ENCODE measurements at regions not wholly inside any gene's neighbourhood (a gene's known extent, or its start where the extent isn't known, plus 50 kb on each side); places are given as distances from the start of the nearest gene placed in this dataset.

GRCh38 chr9:27671636-27672035 is 98.4 kb upstream of the C9orf72 start:
- TF ChIP-seq, protein P1, sequence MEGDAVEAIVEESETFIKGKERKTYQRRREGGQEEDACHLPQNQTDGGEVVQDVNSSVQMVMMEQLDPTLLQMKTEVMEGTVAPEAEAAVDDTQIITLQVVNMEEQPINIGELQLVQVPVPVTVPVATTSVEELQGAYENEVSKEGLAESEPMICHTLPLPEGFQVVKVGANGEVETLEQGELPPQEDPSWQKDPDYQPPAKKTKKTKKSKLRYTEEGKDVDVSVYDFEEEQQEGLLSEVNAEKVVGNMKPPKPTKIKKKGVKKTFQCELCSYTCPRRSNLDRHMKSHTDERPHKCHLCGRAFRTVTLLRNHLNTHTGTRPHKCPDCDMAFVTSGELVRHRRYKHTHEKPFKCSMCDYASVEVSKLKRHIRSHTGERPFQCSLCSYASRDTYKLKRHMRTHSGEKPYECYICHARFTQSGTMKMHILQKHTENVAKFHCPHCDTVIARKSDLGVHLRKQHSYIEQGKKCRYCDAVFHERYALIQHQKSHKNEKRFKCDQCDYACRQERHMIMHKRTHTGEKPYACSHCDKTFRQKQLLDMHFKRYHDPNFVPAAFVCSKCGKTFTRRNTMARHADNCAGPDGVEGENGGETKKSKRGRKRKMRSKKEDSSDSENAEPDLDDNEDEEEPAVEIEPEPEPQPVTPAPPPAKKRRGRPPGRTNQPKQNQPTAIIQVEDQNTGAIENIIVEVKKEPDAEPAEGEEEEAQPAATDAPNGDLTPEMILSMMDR (conservative IDR thresholded peaks at IDR 0.05), result no peak
- H3K4me1 Mint-ChIP-seq, result peaks cover 44 to 45% of the 10 kb centered on the region in 2 experiments

More at GRCh38 chr9:27671636-27672035, 98.4 kb upstream of the C9orf72 start:
- H3K36me3 Mint-ChIP-seq (ENCODE audit: insufficient read depth in 1 of 3, low read depth in 3 of 3), result no peaks in the 10 kb centered on the region
- Histone ChIP-seq H3K4me2 (ENCODE audit: insufficient read depth, insufficient read length, low read length) (no peak overlapping the region), H3K79me1 (ENCODE audit: insufficient read depth, low read depth, low read length, poor library complexity, severe bottlenecking) (no peaks in the 10 kb centered on the region), H3K4ac (ENCODE audit: low read depth, low read length) (no peak overlapping the region), H3K9me3 (ENCODE audit: control insufficient read depth, low read depth, low read length) (no peaks in the 10 kb centered on the region), H2BK12ac (ENCODE audit: insufficient read length, low read depth, low read length) (no peak overlapping the region), H3K23ac (ENCODE audit: insufficient read length, low read depth, low read length) (no peak overlapping the region), H3K27me3 (ENCODE audit: insufficient read depth, low read length) (no peaks in the 10 kb centered on the region), H2BK15ac (ENCODE audit: low read depth, low read length) (no peak overlapping the region), H3K18ac (ENCODE audit: insufficient read length, low read depth, low read length) (no peak overlapping the region), H4K20me1 (ENCODE audit: control insufficient read depth, insufficient read depth, insufficient read length) (no peaks in the 10 kb centered on the region), H3K14ac (ENCODE audit: insufficient read depth, low read length) (no peak overlapping the region), H3K9ac (ENCODE audit: extremely low read depth, insufficient read length, low read length) (no peak overlapping the region), H3K56ac (ENCODE audit: insufficient read length, low read depth, low read length) (no peak overlapping the region), H2BK5ac (ENCODE audit: insufficient read length, low read length) (no peak overlapping the region), H2AFZ (ENCODE audit: low read length) (no peak overlapping the region), H4K5ac (ENCODE audit: insufficient read length, low read depth, low read length) (no peak overlapping the region), H3K4me1 (ENCODE audit: insufficient read depth, low read length) (peaks cover 2% of the 10 kb centered on the region; the same call in 1 of the 2 replicates), H3T11ph (ENCODE audit: low read length) (no peak overlapping the region), H2BK20ac (ENCODE audit: low read depth, low read length, poor library complexity, severe bottlenecking) (no peak overlapping the region), H2BK120ac (ENCODE audit: low read depth, low read length, poor library complexity, severe bottlenecking) (no peak overlapping the region), H3K27ac (ENCODE audit: insufficient read length, low read depth, low read length) (no peak overlapping the region), H4K8ac (replicated peaks; ENCODE audit: insufficient read length, low read depth, low read length) (no peak overlapping the region), H3K23me2 (ENCODE audit: insufficient read length, low read depth, low read length, poor library complexity, severe bottlenecking) (no peaks in the 10 kb centered on the region), H3K79me2 (ENCODE audit: insufficient read depth, low read length) (no peaks in the 10 kb centered on the region), H4K91ac (ENCODE audit: insufficient read length, low read depth, low read length) (no peak overlapping the region), H2AK5ac (ENCODE audit: insufficient read length, low read length) (no peak overlapping the region)
- DNase-seq, result no peak
- no peak overlapping the region for H3K4me3 Mint-ChIP-seq
- peaks cover 42% of the 10 kb centered on the region for H3K27me3 Mint-ChIP-seq (ENCODE audit: low read depth)
- WGBS (ENCODE audit: extremely low coverage, insufficient read length, low lambda C conversion rate), result no CpG with 5 or more reads among the region's 5 CpGs
- no peak overlapping the region for H3K27ac Mint-ChIP-seq
- no peaks in the 10 kb centered on the region for H3K9me3 Mint-ChIP-seq

Measured in H9 (cell line).